ENCODE measurements at regions not wholly inside any gene's neighbourhood (a gene's known extent, or its start where the extent isn't known, plus 50 kb on each side); places are given as distances from the start of the nearest gene placed in this dataset.

GRCh38 chr4:22203711-22204011, 255.1 kb upstream of the KCNIP4 start:
- TF ChIP-seq CTCF (IDR thresholded peaks at IDR 0.05; ENCODE audit: low read length) (no peak), EZH2 (IDR thresholded peaks at IDR 0.05; ENCODE audit: borderline replicate concordance, low read length) (no peak)
